RPMI7951 (cell line): ENCODE measurements at regions not wholly inside any gene's neighbourhood (a gene's known extent, or its start where the extent isn't known, plus 50 kb on each side); places are given as distances from the start of the nearest gene placed in this dataset.

Experiments used
- DNase-seq: peaks from one replicate; pipeline ENCODE4 v3.0.0-alpha.2; 2012; ENCODE audit warnings: low read depth

DNA sequence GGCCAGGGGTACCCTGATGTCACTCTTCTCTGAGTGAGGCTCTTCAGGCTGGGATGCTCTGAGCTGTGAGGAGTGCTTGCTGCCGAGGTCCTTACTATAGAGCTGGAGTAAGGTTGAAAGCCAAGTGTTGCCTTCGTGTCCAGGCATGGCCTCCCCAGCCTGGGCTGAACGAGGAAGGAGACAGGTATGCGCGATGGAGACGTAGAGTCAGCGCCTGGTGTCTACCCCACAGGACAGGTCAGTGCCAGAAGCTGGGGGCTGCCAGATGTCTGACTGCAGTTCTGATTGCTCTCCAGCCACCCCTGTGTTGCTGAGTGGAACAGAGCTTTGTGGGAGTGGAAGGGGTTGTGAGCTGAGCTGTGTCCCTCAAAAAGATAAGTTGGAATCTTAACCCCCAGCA, 135.8 kb upstream of the AJAP1 start:
- no peak for DNase-seq

DNA sequence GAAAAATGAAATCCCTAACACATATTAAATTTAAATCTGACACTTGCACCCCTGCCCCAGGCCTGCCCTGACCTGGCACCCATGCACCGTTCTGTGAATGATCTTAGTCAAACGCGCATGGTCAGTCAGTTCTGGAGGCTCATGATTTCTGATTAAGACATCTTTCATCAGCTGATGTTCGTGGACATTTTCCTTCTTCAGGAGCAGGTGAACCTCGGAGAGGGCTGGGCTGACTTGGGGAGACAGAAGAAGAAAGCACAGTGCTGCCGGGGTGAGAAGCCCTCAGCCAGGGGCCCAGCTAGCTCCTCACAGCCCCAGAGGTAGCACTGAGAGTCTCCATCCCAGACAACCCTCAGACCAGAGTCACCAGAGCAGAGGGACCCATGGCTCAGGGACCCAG, 134.5 kb upstream of the AJAP1 start:
- DNase-seq: no peak

DNA sequence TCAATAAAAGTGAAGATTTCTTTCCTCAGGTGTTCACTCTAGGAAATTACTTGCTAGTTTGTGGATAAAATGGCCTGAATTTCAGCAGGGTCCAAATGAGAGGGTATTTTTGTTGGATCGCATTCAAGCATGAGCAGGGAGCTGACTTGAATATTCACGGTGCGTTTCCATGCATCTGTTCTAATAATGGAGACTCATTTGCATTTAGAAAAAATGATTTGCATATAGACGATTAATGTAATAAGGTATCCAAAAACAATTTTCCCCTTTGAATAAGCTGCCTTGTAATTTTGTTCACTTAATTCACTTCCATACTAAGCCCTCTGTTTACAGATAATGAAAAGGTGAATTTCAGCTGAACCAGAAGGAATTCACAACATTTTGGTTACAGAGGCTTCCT, 130.9 kb upstream of the AJAP1 start:
- DNase-seq: no peak

DNA sequence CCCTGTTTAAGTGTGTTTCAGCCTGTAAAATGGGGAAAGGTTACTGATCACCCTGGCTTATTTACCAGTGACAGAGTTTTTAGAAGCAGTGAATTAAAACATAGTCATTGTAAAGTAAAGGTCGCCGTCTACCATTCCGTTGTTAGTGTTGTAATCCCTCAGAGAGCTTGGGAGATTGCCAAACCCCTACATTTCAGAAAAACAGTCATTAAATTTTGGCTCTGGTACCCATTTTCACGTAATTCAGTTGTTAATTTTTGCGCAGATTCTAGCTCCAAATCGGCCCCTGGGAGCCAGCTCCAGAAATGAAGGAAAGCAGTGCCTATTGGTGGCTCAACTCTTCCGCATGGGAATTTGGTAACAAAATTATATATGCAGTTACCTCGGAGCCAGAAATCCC, 127.7 kb upstream of the AJAP1 start:
- DNase-seq: no peak

DNA sequence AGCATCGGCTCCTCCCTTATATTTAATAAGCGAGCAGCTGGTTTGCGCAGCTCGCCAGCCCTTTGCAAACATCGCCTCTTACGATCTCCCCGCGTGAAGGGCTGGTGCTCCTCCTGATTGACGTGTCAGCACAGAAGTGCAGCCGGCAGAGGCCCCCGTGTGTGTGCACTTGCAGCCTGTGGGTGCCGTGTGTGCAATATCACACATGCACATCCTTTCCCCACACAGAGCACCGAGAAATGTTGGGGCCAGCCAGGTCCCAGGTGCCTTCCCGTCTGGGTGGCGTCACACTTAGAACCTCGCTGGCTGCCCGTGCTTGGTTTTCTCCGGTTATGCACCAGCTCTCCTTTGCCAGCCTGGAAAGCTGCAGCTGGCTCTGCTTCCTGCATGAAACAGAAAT, 126.6 kb upstream of the AJAP1 start:
- no peak for DNase-seq

DNA sequence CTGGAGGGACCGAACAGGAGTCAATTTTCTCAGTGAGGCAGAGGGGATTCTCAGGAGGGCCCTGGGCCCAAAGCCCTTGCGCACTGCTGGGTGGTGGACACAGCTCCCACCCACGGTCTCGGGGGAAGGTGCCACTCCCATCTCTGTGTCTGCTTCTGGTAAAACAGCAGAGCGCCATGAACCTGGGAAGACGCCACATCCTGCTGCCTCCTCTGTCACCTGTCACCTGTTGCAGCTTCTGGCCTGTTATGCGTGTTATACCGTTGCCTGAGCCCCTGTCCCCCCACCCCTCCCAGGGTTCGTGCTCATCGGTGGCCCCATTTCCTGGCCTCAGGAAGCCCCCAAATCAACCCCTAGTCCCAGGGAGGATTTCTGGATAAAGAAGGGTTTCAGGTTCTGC, 125.8 kb upstream of the AJAP1 start:
- no peak for DNase-seq

DNA sequence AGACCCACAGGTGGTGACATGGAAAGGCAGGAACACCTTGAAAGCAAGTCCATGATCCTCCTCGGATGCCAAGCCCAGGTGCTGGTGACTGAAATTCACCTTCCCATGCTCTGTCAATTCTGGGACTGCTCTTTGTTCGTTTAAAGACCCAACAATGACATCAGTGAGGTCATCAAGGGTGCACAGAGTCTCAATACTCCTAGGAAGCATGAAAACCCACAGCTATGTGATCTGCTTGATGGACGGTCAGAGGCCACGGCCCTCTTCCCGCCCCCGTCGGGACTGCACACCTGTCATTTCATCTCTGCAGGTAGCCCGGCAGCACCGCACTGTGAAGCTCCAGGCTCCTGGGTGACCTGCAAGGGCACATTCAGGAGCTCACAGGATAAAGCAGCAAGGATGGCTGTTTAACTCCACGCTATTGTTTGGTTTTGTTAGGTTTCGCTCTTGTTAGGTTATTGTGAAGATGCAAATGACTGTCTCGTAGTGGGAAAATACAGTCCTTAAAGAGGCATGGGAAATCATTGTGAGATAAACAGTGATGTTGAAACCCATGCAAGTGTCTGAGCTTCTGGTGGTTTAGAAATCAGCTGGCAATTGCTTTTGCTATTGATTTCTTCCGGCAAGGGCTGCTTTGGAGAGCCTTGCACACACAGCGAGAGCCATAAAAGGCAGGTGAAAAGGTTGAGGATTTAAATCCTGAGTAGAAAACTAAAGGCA, 124.8 kb upstream of the AJAP1 start:
- DNase-seq: no peak

DNA sequence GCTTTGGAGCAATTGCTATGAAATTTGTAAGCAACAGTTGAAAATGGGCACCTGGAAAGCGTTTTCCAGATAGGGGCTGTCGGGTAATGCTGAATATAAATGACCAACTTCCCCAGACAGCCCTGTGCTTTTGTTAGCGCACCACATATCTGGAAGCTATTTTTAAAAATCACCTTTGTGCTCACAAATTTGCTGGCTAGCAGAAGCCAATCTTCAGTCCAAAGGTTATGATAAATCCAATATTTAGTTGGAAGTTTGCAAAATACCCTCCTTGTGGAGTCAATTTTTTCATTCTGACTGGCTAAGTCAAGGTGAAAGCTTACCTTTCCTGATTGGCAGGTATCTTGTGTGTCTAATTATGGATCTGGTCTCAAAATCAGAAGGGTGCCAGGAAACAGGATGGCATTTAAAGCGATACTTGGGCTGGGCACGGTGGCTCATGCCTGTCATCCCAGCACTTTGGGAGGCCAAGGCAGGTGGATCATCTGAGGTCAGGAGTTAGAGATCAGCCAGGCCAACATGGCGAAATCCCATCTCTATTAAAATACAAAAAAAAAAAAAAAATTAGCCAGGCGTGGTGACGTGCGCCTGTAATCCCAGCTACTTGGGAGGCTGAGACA, 124.1 kb upstream of the AJAP1 start:
- DNase-seq: no peak

DNA sequence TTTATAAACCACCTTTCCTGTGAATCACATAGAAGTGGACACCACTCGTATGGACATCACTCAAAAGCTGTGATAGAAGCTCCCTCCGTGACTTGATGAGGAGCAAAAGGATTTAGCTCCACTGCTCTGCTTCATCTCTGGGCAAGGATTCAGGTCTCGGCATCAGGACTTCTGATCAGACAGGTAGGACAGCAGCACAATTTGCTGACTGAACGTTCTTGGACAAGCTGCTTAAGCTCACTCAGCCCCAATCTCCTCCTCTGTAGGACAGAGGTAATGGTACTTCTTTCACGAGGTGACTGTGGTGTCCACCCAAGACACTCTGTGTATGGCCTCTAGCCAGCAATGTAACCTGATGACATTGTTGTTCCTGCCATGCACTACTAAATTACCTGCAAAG, 122.6 kb upstream of the AJAP1 start:
- DNase-seq: no peak

DNA sequence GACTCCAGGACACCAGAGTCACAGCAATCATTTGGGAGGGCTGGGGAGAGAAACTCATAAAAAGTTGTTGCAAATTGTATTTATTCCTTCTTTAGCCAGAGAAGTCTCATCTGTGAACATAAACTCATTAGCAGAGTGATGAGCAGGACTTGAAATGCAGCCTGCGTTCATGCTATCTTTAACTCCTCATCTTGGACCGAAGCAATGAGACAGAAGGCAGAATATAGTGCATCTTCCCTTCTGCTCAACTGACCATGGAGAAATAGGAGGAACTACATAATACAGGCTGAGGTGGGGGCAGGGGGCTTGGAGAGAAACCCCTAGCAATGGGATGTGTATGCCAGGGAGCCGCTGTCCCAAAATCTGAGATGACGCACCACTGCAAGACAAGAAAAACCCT, 121.8 kb upstream of the AJAP1 start:
- no peak for DNase-seq

DNA sequence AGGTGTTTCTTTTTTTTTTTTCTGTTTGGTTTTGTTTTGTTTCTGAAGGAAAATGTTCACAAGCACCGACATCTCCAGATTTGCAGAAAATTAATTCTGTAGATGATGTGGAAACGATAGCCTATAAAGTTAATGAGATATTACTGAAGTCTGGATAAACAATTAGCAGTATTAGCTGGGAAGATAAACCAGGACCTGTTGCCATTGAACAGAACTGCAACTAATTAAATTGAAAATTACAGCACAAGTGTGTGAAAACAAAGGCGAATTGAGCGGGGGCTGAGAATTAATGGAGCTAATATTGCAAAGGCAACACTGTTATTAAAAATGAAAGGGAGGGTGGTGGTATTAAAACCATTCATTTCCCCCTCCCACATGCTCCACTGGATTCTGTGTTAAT, 107.5 kb upstream of the AJAP1 start:
- no peak for DNase-seq

DNA sequence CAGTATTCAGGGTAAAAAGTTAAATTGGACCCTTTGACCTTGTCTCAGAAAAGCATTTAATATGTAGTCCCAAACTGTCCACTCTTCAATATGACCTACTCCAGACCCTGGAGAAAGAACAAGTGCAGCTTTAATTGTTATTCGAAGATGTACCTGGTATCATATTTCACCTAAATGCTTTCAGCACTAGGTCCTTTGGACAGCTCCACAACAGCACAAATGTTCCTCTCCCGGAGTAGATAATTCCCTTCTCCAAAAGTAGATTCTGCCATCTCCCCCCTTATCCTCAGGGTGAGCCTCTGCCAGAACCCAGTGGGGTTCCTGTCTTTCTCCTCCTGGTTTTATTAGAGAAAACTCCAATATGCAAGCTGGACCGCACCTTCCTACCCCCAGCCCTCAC, 104.5 kb upstream of the AJAP1 start:
- no peak for DNase-seq

DNA sequence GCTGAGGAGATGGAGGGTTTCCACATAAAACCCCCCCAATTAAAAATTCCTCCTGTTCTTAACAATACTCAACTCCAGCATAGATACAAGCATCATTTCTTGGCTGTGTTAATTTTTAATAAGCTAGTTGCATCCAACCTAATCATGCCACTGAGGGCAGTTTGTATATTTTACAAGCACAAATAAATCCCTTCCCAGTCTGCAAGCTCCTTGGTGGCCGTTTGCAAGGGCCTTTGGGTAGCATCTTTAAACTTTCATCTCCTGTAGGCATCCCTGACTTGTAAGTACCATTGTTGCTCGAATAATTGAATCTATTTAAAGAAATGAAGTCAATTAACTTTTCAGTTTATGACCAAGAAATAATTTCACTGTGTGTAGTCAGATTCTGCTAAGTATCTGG, 103.5 kb upstream of the AJAP1 start:
- DNase-seq: no peak

DNA sequence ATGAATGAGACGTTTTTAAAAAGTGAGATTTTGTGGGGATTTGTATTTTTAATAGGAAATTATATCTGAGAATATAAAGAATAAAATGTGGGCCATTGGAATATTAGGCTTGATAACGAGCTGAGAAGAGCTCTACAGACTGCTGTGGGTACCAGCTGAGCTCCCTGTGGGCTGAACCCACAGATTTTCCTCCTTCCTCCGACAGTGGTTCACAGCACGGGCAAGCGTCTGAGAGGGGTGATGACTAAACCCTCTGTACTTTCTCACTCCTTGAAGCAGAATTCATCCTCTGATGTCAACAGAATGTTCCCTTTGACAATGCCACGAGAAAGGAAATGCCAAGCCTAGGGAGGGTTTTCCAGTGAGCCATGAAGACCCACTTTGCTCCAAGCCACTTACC, 102.7 kb upstream of the AJAP1 start:
- no peak for DNase-seq

DNA sequence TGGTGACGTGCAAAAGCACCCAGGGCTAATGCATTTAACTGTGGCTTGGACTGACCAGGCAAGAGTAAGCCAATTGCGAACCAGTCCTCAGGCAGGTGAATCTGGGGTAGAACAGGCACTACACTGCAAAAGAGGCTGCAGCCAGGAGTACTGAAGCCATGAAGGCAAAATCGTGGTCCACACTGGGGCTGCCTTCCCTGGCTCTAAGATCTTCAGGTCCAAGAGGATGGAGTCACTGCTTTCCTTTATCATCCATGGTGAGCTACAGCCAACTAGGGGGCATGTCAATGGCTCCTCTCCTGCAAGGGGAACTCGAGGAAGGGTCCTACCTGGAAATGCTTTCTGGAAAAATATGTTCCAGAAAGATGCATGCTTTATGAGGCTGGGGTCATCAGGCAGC, 100.6 kb upstream of the AJAP1 start:
- no peak for DNase-seq

DNA sequence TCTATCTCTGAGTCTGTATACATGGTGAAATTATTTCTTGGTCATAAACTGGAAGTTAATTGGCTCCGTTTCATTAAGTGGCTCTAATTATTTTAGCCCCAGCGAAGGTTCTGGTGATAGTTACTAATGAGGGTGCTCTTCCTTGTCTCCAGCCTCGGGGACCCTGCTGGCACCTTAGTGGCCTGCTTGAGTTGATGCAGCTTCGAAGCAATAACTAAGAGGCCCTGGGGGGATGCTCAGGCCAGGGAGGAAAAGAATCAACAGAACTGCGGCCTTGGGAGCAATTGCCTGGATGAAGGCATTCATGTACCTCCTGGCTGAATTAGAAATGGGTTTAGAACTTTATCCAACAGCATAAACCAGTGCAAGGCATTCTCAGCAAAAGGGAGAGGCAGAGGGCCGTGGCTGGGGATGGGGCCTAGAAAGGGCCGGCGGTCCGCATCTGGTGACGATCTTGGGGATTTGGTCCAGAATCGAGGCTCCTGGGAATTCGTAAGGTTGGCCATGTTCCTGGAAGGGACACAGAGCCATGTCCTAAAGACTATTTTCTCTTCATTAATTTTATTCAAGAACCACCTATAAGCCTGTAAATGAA, 100.0 kb upstream of the AJAP1 start:
- no peak for DNase-seq

DNA sequence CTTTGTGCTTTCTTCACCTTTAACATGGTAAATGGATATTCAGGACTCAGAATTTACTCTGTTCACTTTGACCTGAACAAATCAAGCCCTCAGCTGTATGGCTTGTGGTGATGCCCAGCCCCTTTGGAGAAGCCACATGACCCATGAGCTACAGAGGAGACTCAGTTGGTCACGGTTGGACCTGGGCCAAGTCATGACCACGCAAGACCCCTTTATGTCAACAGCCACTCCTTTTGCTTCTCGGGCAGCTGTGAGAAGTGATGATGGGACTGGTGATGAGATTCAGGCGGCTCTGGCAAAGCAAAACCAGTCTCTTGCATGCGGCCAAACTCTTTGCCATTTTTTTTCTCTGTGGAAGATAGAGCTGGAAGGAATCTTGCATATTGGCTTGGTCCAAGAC, 96.5 kb upstream of the AJAP1 start:
- DNase-seq: no peak

DNA sequence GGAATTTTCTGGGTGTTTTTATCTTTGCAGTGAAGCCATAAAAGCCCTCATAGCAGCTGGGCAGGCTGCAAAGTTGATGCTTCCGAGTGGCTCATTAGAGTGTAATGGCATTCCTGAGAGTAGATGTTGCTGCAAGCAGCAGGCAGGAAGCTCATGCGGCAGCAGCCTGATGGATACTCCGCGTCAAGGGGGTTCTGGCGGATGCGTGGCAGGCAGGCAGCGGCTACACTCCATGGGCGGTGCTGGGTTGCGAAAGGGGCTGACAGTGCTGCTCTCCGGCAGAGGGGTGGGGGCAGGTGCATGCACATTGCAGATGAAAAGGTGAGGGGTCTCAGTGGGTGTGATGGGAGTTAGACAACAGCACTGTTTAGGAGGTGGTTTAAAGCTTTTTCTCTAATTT, 93.2 kb upstream of the AJAP1 start:
- DNase-seq: no peak

DNA sequence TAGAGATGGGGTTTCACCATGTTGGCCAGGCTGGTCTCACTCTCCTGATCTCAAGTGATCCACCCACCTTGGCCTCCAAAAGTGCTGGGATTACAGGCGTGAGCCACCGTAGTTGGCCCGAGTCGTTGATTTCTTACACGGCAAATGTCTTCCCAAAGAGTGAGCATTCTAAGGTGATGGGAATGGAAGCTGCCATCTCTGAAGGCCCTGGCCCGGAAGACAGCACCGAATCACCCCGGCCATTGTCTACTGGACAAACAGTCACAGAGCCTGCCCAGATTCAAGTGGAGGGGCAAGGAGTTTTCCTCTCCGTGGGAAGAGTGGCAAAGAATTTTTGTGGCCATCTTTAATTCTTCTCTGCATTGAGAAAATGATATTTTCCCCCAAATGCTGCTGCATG, 92.1 kb upstream of the AJAP1 start:
- no peak for DNase-seq

DNA sequence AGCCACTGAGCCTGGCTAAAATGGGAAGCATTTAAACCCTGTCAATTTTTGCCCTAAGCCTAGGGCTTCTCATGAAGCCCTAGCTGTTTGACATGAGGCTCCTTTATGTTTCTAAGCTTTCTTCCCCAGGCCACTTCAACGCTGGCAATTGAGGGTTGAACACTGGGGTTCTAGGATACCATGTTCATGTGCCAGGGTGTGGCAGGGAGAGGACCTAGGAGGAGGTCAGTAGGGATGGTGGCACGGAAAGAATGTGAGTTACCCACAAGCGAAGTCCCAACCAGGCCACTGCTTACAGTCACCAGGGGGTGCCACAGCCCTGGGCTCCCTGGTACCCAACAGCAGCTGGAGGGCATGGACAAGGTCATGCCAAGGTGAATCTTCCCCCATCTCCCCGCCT, 90.8 kb upstream of the AJAP1 start:
- no peak for DNase-seq

DNA sequence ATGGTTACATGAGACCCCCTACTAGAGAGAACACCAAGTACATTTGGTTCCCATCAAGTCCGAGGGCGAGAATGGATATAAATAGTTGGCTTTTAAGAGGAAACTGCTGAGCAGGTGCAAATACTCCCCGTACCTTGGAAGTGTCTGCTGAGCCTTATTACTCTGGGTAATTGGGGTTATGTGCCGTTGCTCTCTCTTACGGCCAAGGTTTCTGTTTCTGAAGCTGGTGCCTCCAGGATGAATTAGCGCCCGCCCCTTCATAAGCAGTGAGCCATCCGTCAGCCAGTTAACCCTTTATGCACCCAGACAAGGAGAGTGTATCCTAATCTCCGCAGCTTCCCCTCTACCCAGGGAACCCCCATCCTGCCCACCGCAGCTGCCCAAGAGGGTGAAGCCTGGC, 90.4 kb upstream of the AJAP1 start:
- DNase-seq: no peak

DNA sequence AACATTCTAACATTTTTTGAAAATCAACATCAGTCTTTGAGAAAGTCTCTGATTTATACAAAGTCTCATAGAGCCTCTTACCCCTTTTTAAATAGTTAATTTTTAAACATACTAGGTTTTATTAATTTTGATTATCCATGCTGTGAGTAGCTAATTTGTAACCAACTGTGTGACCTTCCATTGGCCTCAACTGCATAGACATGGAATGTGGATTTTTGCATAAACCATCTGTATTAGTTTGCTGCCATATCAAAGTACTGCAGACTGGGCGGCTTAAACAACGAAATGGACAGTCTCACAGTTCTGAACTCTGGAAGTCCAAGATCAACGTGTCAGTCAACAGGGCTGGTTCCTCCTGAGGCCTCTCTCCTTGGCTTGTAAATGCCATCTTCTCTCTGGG, 89.2 kb upstream of the AJAP1 start:
- no peak for DNase-seq

DNA sequence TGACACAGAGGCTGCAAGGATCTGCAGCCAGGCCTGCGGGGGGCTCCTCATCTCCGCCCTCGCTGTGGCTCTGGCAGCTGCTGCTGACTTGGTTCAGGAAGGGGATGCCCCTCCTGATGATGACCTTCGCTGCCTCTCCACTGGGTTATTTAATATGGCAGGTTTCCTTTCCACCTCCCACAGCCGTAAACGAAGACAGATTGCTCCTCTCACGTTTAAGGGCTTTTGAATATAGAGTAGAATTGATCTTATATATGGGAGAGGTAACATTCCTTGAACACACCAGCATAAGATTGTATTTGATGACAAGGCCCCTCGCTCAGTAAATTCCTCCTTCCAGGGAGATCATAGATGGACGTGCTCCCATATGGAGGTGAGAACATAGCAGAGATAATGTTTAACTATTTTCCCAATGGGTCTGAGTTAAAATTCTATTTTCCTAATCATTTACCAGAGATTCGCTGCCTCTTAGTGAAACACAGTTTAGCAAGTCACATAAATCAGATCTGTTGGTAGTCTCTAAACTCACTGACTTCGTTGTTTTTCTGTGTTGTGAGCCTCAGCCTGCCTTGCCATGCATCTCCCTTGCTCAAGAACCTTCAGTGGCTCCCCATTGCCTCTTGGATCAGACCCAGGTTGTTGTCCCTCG, 88.5 kb upstream of the AJAP1 start:
- DNase-seq: no peak
